ENCODE measurements at regions not wholly inside any gene's neighbourhood (a gene's known extent, or its start where the extent isn't known, plus 50 kb on each side); places are given as distances from the start of the nearest gene placed in this dataset.
"Not testable (repeated sequence)": the region's sequence is repeated elsewhere in the genome, so short reads cannot be mapped to it uniquely, and the experiment has no call there.

GRCh38 chr2:87569689-87570397, 178.0 kb upstream of the PLGLB2 start:
- TF ChIP-seq CTCF (IDR thresholded peaks at IDR 0.05 in 8 of 11, conservative IDR thresholded peaks at IDR 0.05 in 3 of 11); POLR2A (IDR thresholded peaks at IDR 0.05); POLR2AphosphoS5 (IDR thresholded peaks at IDR 0.05): not testable (repeated sequence)

Measured in spleen (tissue), 7 donors.